ENCODE measurements at regions not wholly inside any gene's neighbourhood (a gene's known extent, or its start where the extent isn't known, plus 50 kb on each side); places are given as distances from the start of the nearest gene placed in this dataset.

GRCh38 chr5:87829217-87829551 is 416.5 kb upstream of the CCNH start:
- no peak overlapping the region for H2AFZ ChIP-seq (ENCODE audit: low read depth, low read length)
- no peaks in the 10 kb centered on the region for H4K20me1 ChIP-seq (ENCODE audit: insufficient read depth)
- TF ChIP-seq POLR2AphosphoS5 (IDR thresholded peaks at IDR 0.05) = no peak
- TF ChIP-seq CTCF (IDR thresholded peaks at IDR 0.05; ENCODE audit: poor library complexity, severe bottlenecking) = no peak
- TF ChIP-seq TAF1 (IDR thresholded peaks at IDR 0.05; ENCODE audit: low read depth) = no peak
- H3K27me3 ChIP-seq (ENCODE audit: insufficient read depth, low read depth, low read length) = no peaks in the 10 kb centered on the region
- H3K36me3 ChIP-seq (ENCODE audit: insufficient read depth, low read length) = no peaks in the 10 kb centered on the region
- no peak overlapping the region for H3K4me3 ChIP-seq (ENCODE audit: low read length)
- H3K9me2 ChIP-seq (ENCODE audit: insufficient read depth, low read length) = no peaks in the 10 kb centered on the region
- no peak overlapping the region for H3K27ac ChIP-seq (ENCODE audit: low read length)
- no peak overlapping the region for H3K9ac ChIP-seq (ENCODE audit: low read length)
- no peaks in the 10 kb centered on the region for H3K9me3 ChIP-seq (ENCODE audit: low read length)
- H3K4me2 ChIP-seq (ENCODE audit: low read length) = no peak overlapping the region
- H3K79me2 ChIP-seq (replicated peaks; ENCODE audit: insufficient read depth, low read length) = no peaks in the 10 kb centered on the region
- H3F3A ChIP-seq (ENCODE audit: insufficient read depth, low read length, poor library complexity, severe bottlenecking) = no peaks in the 10 kb centered on the region

GRCh38 chr5:87828545-87829216 is 416.0 kb upstream of the CCNH start:
- TF ChIP-seq MXI1 (conservative IDR thresholded peaks at IDR 0.05; ENCODE audit: poor library complexity, severe bottlenecking) (no peak), RAD21 (conservative IDR thresholded peaks at IDR 0.05) (no peak), TAF1 (IDR thresholded peaks at IDR 0.05; ENCODE audit: low read depth) (no peak), CTCF (IDR thresholded peaks at IDR 0.05; ENCODE audit: poor library complexity, severe bottlenecking) (no peak), EP300 (conservative IDR thresholded peaks at IDR 0.05; ENCODE audit: poor library complexity, severe bottlenecking) (no peak), SMC3 (conservative IDR thresholded peaks at IDR 0.05; ENCODE audit: poor library complexity) (no peak), POLR2AphosphoS5 (IDR thresholded peaks at IDR 0.05) (no peak), EZH2 (IDR thresholded peaks at IDR 0.05; ENCODE audit: borderline replicate concordance, insufficient read depth, low read length, poor library complexity, severe bottlenecking) (no peak)
- TF ChIP-seq, protein P1, sequence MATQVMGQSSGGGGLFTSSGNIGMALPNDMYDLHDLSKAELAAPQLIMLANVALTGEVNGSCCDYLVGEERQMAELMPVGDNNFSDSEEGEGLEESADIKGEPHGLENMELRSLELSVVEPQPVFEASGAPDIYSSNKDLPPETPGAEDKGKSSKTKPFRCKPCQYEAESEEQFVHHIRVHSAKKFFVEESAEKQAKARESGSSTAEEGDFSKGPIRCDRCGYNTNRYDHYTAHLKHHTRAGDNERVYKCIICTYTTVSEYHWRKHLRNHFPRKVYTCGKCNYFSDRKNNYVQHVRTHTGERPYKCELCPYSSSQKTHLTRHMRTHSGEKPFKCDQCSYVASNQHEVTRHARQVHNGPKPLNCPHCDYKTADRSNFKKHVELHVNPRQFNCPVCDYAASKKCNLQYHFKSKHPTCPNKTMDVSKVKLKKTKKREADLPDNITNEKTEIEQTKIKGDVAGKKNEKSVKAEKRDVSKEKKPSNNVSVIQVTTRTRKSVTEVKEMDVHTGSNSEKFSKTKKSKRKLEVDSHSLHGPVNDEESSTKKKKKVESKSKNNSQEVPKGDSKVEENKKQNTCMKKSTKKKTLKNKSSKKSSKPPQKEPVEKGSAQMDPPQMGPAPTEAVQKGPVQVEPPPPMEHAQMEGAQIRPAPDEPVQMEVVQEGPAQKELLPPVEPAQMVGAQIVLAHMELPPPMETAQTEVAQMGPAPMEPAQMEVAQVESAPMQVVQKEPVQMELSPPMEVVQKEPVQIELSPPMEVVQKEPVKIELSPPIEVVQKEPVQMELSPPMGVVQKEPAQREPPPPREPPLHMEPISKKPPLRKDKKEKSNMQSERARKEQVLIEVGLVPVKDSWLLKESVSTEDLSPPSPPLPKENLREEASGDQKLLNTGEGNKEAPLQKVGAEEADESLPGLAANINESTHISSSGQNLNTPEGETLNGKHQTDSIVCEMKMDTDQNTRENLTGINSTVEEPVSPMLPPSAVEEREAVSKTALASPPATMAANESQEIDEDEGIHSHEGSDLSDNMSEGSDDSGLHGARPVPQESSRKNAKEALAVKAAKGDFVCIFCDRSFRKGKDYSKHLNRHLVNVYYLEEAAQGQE (IDR thresholded peaks at IDR 0.05; ENCODE audit: borderline replicate concordance) = no peak
- H3K4me2 ChIP-seq (ENCODE audit: low read length) = no peak overlapping the region
- no peak overlapping the region for H3K4me3 ChIP-seq (ENCODE audit: low read length)
- no peaks in the 10 kb centered on the region for H3K27me3 ChIP-seq (ENCODE audit: insufficient read depth, low read depth, low read length)
- no peaks in the 10 kb centered on the region for H3F3A ChIP-seq (ENCODE audit: insufficient read depth, low read length, poor library complexity, severe bottlenecking)
- no peaks in the 10 kb centered on the region for H4K20me1 ChIP-seq (ENCODE audit: insufficient read depth)
- H3K9ac ChIP-seq (ENCODE audit: low read length) = no peak overlapping the region
- no peak overlapping the region for H3K27ac ChIP-seq (ENCODE audit: low read length)
- H3K9me2 ChIP-seq (ENCODE audit: insufficient read depth, low read length) = no peaks in the 10 kb centered on the region
- H3K36me3 ChIP-seq (ENCODE audit: insufficient read depth, low read length) = no peaks in the 10 kb centered on the region
- no peaks in the 10 kb centered on the region for H3K79me2 ChIP-seq (replicated peaks; ENCODE audit: insufficient read depth, low read length)
- H3K9me3 ChIP-seq (ENCODE audit: low read length) = no peaks in the 10 kb centered on the region
- H2AFZ ChIP-seq (ENCODE audit: low read depth, low read length) = no peak overlapping the region

Measured in neural cell (in vitro differentiated cells).